GM10248 (cell line): ENCODE measurements at regions not wholly inside any gene's neighbourhood (a gene's known extent, or its start where the extent isn't known, plus 50 kb on each side); places are given as distances from the start of the nearest gene placed in this dataset.

Experiments used
- CTCF ChIA-PET: fragments of 300-600 bp; sonication (Branson Sonifier 250); formaldehyde crosslinking; extraction: SDS; loops from one replicate; lab custom pipeline; 2021; ENCODE audit warnings: antibody characterized with exemption; lab: Yijun Ruan, JAX
- POLR2A ChIA-PET: fragments of 350-650 bp; sonication (Branson Sonifier 250); formaldehyde crosslinking; extraction: SDS; loops from one replicate; lab custom pipeline; 2020; ENCODE audit warnings: antibody characterized with exemption; lab: Yijun Ruan, JAX
- DNase-seq: peaks from one replicate; pipeline ENCODE4 v3.0.0; 2012; ENCODE audit errors: extremely low spot score
- TF ChIP-seq, protein P1 (sequence below): IDR thresholded peaks from 2 replicates; pipeline ENCODE4 v1.5.1; 2012; ENCODE audit warnings: mild to moderate bottlenecking, low read depth; ENCODE audit errors: extremely low read depth, missing control alignments, control extremely low read depth

DNA sequence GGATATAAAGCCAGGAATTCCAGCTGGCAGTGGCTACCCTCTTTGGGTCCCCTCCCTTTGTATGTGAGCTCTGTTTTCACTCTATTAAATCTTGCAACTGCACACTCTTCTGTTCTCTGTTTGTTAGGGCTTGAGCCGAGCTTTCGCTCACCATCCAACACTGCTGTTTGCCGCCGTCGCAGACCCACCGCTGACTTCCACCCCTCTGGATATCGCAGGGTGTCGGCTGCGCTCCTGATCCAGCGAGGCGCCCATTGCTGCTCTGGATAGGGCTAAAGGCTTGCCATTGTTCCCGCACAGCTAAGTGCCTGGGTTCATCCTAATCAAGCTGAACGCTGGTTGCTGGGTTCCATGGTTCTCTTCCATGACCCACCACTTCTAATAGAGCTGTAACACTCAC is 1433.5 kb upstream of the ADGRB3 start:
- ChIA-PET CTCF (no interaction called here), POLR2A (no interaction called here)
- TF ChIP-seq, protein P1, sequence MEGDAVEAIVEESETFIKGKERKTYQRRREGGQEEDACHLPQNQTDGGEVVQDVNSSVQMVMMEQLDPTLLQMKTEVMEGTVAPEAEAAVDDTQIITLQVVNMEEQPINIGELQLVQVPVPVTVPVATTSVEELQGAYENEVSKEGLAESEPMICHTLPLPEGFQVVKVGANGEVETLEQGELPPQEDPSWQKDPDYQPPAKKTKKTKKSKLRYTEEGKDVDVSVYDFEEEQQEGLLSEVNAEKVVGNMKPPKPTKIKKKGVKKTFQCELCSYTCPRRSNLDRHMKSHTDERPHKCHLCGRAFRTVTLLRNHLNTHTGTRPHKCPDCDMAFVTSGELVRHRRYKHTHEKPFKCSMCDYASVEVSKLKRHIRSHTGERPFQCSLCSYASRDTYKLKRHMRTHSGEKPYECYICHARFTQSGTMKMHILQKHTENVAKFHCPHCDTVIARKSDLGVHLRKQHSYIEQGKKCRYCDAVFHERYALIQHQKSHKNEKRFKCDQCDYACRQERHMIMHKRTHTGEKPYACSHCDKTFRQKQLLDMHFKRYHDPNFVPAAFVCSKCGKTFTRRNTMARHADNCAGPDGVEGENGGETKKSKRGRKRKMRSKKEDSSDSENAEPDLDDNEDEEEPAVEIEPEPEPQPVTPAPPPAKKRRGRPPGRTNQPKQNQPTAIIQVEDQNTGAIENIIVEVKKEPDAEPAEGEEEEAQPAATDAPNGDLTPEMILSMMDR = no peak
- no peak for DNase-seq

DNA sequence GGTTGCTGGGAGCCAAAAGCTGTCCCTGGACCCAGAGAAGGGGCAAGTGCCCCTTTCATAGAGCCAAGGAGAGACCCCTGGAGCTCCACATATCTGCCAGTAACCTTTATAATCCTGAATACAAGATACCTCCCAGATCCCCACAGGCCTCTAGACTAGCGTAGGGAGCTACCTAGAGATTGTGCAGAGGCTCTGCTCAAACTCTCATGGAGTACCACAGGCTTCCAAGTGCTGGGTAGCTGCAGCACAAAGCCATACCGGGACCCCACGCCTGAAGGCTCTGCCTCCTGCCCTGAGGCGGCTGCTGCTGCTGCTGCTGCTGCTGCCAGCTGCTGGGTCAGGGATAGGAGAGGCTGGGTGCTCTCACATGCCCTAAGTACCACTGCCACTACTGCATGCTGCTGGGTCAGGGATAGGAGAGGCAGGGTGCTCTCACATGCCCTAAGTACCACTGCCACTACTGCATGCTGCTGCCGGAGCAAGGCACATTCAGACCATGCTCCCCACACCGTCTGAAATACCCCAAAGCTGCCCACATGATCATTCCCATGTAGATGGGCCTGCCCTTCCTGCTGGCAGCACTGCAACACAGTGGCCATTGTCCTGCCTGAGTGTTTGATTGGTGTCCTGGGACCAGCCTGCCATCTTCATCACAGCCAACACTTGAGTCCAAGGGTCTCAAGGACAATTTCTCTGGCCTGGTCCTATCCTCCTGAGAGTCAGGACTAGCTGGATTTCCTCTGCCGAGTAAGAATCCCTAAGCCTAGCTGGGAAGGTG is 1434.3 kb upstream of the ADGRB3 start:
- peak; percentile 4 for DNase-seq
- CTCF ChIA-PET = no interaction called here
- POLR2A ChIA-PET = no interaction called here
- TF ChIP-seq, protein P1 = no peak

DNA sequence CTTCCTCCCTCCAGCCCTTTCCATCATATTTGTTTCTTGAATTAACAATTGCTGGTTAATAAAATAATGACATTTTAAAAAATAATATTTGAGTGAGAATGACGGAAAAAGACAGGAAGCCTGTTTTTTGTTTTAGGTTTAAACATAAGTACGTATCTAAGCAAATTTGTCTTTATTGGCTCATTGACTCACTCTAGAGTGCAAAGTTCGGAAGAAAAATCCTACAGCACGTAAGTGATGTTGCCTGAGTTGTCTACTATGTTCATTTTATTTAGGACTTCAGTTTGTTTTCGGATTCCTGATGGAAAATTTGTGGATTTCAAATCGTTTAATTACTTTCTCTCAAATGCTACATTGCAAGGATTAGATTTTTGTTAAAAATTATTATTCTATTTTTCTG is 1435.7 kb upstream of the ADGRB3 start:
- DNase-seq = no peak
- POLR2A ChIA-PET = no interaction called here
- CTCF ChIA-PET = no interaction called here
- TF ChIP-seq, protein P1 = no peak

DNA sequence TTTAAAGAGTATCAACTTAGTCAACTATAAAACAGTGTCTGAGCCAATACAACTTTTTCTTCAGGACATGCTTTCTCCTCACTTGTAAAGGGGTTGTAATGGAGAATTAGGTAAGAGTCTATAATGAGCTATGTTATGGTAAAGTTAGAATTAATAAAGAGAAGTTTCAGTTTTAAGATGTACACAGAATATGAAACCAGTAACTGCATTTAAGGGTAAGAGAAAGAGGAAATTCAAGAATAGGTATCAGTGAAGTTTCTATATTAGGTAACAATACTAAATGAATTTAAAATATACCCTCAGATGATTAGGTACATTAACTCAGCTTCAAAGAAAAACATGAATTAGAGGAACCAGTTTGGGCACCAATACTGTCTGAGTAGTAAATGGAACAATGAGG is 1444.3 kb upstream of the ADGRB3 start:
- no peak for DNase-seq
- TF ChIP-seq, protein P1 = no peak
- POLR2A ChIA-PET = no interaction called here
- CTCF ChIA-PET = no interaction called here

DNA sequence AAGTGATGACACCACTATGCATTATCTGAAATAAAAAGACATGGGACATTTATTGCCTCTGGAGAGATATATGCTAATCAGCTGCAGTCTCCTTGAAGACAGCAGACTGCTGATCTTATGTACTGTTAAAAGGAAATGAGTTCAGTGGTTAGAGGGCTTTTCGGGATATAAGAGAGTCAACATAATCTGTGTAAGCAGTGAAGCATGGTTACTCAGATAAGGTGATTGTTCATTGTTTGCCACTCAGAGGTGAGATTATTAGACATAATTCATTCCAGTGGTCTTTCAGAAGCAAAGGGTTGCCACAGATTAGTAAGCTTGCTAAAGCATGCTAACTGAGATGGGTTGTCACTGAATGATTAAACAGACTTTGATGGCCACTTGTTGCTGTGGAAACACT is 1450.7 kb upstream of the ADGRB3 start:
- TF ChIP-seq, protein P1 = no peak
- no peak for DNase-seq
- POLR2A ChIA-PET = no interaction called here
- CTCF ChIA-PET = no interaction called here

DNA sequence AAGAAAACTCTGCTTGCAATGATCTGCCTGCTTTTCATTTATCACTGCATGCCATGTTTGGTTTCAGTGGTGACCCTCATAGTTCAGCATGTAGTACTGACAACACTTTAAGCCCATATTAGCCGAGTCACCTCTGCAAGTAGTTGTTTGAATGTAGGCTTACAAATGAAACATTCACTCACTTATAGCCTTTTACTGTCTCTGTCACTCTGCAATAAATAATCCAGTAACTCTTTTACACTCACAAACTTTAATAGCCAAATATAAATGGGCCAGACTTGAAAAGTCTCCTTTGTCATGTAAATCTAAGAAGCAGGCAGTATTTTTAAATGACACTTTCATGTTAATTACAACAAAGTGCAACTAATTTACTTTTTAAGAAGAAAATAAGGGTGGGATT is 1460.0 kb upstream of the ADGRB3 start:
- POLR2A ChIA-PET = no interaction called here
- TF ChIP-seq, protein P1 = no peak
- no peak for DNase-seq
- CTCF ChIA-PET = no interaction called here

DNA sequence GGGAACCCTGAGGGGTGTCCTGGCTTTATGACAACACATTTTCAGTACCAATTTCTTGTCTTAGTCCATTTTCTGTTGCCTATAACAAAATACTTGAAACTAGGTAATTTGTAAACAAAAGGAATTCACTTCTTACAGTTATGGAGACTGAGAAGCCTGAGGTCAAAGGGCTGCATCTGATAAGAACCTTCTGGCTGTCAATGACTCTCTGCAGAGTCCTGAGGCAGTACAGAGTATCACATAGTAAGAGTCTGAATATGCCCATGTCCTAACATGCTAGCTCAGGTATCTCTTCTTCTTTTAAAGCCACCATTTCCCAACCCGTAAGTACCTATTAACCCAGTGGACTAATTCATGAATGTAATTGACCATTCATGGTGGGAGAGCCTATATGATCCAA is 1458.6 kb upstream of the EYS start:
- TF ChIP-seq, protein P1 = no peak
- CTCF ChIA-PET = no interaction called here
- DNase-seq = no peak
- POLR2A ChIA-PET = no interaction called here
